MM.1S (cell line): ENCODE measurements at regions not wholly inside any gene's neighbourhood (a gene's known extent, or its start where the extent isn't known, plus 50 kb on each side); places are given as distances from the start of the nearest gene placed in this dataset.
"Not testable (repeated sequence)": the region's sequence is repeated elsewhere in the genome, so short reads cannot be mapped to it uniquely, and the experiment has no call there.

Experiments used
- EZH2 ChIP-seq: fragments of 300-600 bp; sonication (generic); optimal IDR thresholded peaks from 2 replicates; pipeline ENCODE3; 2017; ENCODE audit warnings: low read depth, mild to moderate bottlenecking, antibody characterized with exemption, low read length, mixed read lengths
- TF ChIP-seq, protein P1 (sequence below): fragments of 300-600 bp; sonication (generic); IDR thresholded peaks from 2 replicates; pipeline ENCODE4 v1.5.1; 2016; ENCODE audit warnings: antibody characterized with exemption, low read length, mixed read lengths

DNA sequence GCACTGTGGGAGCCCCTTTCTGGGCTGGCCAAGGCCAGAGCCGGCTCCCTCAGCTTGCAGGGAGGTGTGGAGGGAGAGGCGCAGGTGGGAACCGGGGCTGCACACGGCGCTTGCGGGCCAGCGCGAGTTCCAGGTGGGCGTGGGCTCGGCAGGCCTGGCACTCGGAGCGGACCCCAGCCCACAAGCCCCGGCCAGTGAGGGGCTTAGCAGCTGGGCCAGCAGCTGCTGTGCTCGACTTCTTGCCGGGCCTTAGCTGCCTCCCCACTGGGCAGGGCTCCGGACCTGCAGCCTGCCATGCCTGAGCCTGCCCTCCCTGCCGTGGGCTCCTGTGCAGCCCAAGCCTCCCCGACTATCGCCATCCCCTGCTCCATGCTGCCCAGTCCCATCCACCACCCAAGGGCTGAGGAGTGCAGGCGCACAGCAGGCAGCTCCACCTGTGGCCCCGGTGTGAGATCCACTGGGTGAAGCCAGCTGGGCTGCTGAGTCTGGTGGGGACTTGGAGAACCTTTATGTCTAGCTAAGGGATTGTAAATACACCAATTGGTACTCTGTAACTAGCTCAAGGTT is 61.9 kb downstream of the OXSM start:
- TF ChIP-seq, protein P1, sequence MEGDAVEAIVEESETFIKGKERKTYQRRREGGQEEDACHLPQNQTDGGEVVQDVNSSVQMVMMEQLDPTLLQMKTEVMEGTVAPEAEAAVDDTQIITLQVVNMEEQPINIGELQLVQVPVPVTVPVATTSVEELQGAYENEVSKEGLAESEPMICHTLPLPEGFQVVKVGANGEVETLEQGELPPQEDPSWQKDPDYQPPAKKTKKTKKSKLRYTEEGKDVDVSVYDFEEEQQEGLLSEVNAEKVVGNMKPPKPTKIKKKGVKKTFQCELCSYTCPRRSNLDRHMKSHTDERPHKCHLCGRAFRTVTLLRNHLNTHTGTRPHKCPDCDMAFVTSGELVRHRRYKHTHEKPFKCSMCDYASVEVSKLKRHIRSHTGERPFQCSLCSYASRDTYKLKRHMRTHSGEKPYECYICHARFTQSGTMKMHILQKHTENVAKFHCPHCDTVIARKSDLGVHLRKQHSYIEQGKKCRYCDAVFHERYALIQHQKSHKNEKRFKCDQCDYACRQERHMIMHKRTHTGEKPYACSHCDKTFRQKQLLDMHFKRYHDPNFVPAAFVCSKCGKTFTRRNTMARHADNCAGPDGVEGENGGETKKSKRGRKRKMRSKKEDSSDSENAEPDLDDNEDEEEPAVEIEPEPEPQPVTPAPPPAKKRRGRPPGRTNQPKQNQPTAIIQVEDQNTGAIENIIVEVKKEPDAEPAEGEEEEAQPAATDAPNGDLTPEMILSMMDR: not testable (repeated sequence)
- not testable (repeated sequence) for TF ChIP-seq EZH2
